ENCODE measurements at regions not wholly inside any gene's neighbourhood (a gene's known extent, or its start where the extent isn't known, plus 50 kb on each side); places are given as distances from the start of the nearest gene placed in this dataset.

- no TSS peak for BruUV-seq (replicated peaks)
- peak; percentile 87 for TF ChIP-seq NFIC (IDR thresholded peaks at IDR 0.05)
- TF ChIP-seq NFIX (CRISPR knock-in tag; IDR thresholded peaks at IDR 0.05; ENCODE audit: low read depth), result peak; percentile 59; the same call in 1 of the 2 replicates
- TF ChIP-seq PRMT5 (CRISPR knock-in tag; IDR thresholded peaks at IDR 0.05), result no peak
- H3K4me2 ChIP-seq (ENCODE audit: insufficient read depth, low read length), result no peak overlapping the region
- H3K79me2 ChIP-seq (ENCODE audit: control insufficient read depth, insufficient read depth, low read length), result no peaks in the 10 kb centered on the region
- no peak overlapping the region for H2AFZ ChIP-seq (ENCODE audit: low read depth, low read length)
- no peak overlapping the region for H3K4me3 ChIP-seq
- H3K9me3 ChIP-seq (replicated peaks; ENCODE audit: control insufficient read depth, insufficient read depth, low read depth, low read length), result no peaks in the 10 kb centered on the region
- in situ Hi-C loops (cut with MboI) (no loop called here), intact Hi-C loops (cut with micrococcal nuclease) (no loop called here)
- H4K20me1 ChIP-seq (replicated peaks; ENCODE audit: control insufficient read depth, insufficient read depth, low read length), result no peaks in the 10 kb centered on the region
- no peaks in the 10 kb centered on the region for H3K4me1 ChIP-seq (replicated peaks in 1 of 2; ENCODE audit: control insufficient read depth in 2 of 2, insufficient read depth in 2 of 2, low read length in 2 of 2)
- FAIRE-seq, result no peak
- POLR2A ChIA-PET, result no interaction called here
- H3K27ac ChIP-seq (ENCODE audit: extremely low read depth, low read depth, low read length), result no peak overlapping the region
- no peak overlapping the region for H3K9ac ChIP-seq (ENCODE audit: insufficient read depth in 1 of 2, low read depth in 2 of 2, low read length in 2 of 2)
- ATAC-seq, result no peak
- WGBS (ENCODE audit: insufficient coverage, low coverage, missing lambda C conversion rate), result 0% methylated on average over 3 of the region's 3 CpGs
- DNase-seq (ENCODE audit: extremely low read depth in 1 of 4, low spot score in 3 of 4), result no peak
- H3K9me1 ChIP-seq (ENCODE audit: control insufficient read depth, insufficient read depth, low read length), result no peaks in the 10 kb centered on the region
- CTCF ChIA-PET (ENCODE audit: low intra/inter-chr PET ratio), result no interaction called here
- H3K36me3 ChIP-seq (ENCODE audit: control insufficient read depth, insufficient read depth, low read length), result no peaks in the 10 kb centered on the region
- no peaks in the 10 kb centered on the region for H3K27me3 ChIP-seq (ENCODE audit: control insufficient read depth in 2 of 2, insufficient read depth in 2 of 2, low read length in 2 of 2)
These were observed 588.0 kb upstream of the MGMT start for GRCh38 chr10:128879030-128879429.

DNA sequence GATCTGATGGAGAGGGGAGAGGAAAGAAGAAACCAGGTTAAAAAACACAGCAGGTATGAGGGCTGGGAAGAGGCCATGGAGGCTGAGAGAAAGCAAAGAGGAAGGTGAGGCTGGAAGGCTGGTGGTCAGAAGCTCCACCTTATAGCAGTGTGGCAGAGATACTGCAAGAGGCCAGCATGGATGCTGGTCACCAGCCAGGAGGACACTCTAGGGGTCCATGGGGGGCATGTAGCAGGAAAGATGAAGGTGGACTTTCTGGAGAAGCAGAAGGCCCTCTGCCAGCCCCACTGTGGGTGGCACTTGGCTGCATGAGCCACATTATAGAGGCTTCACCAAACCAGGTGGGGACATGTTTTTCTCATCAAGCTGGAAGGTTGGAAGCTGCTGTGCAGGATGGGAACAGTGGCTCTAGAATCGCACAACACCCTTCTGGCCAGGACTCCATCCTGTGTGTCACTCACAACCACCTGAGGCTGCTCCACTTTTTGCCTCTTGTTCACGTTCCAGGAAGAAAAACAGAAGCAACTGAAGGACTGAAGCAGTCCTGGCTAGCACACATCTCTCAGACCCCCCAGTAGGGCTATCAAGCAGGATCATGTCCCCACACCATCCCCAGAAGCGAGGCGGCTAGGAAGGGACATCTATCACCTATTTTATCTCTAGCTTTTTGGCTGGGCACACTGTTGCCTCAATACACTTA lies 587.5 kb upstream of the MGMT start:
- H3K9ac ChIP-seq (ENCODE audit: insufficient read depth in 1 of 2, low read depth in 2 of 2, low read length in 2 of 2), result no peak overlapping the region
- no peak overlapping the region for H2AFZ ChIP-seq (ENCODE audit: low read depth, low read length)
- BruUV-seq (replicated peaks), result no TSS peak
- DNase-seq (ENCODE audit: extremely low read depth in 1 of 4, low spot score in 3 of 4) (no peak), FAIRE-seq (no peak), ATAC-seq (no peak)
- CTCF ChIA-PET (ENCODE audit: low intra/inter-chr PET ratio), result no interaction called here
- no peak overlapping the region for H3K4me3 ChIP-seq
- no peaks in the 10 kb centered on the region for H4K20me1 ChIP-seq (replicated peaks; ENCODE audit: control insufficient read depth, insufficient read depth, low read length)
- intact Hi-C loops (cut with micrococcal nuclease), result no loop called here
- no peaks in the 10 kb centered on the region for H3K4me1 ChIP-seq (replicated peaks in 1 of 2; ENCODE audit: control insufficient read depth in 2 of 2, insufficient read depth in 2 of 2, low read length in 2 of 2)
- H3K4me2 ChIP-seq (ENCODE audit: insufficient read depth, low read length), result no peak overlapping the region
- no peaks in the 10 kb centered on the region for H3K9me1 ChIP-seq (ENCODE audit: control insufficient read depth, insufficient read depth, low read length)
- H3K36me3 ChIP-seq (ENCODE audit: control insufficient read depth, insufficient read depth, low read length), result no peaks in the 10 kb centered on the region
- H3K27me3 ChIP-seq (ENCODE audit: control insufficient read depth in 2 of 2, insufficient read depth in 2 of 2, low read length in 2 of 2), result no peaks in the 10 kb centered on the region
- H3K9me3 ChIP-seq (replicated peaks; ENCODE audit: control insufficient read depth, insufficient read depth, low read depth, low read length), result no peaks in the 10 kb centered on the region
- WGBS (ENCODE audit: insufficient coverage, low coverage, missing lambda C conversion rate), result 0% methylated on average over 4 of the region's 4 CpGs
- POLR2A ChIA-PET, result no interaction called here
- in situ Hi-C loops (cut with MboI), result no loop called here
- H3K27ac ChIP-seq (ENCODE audit: extremely low read depth, low read depth, low read length), result no peak overlapping the region
- no peaks in the 10 kb centered on the region for H3K79me2 ChIP-seq (ENCODE audit: control insufficient read depth, insufficient read depth, low read length)
- TF ChIP-seq MYNN (IDR thresholded peaks at IDR 0.05), result no peak
- TF ChIP-seq MYNN (CRISPR knock-in tag; IDR thresholded peaks at IDR 0.05), result no peak
- TF ChIP-seq MXI1 (IDR thresholded peaks at IDR 0.05; ENCODE audit: low read depth, low read length), result no peak
- TF ChIP-seq ZFP30 (CRISPR knock-in tag; IDR thresholded peaks at IDR 0.05; ENCODE audit: borderline replicate concordance), result no peak
- TF ChIP-seq, protein P1, sequence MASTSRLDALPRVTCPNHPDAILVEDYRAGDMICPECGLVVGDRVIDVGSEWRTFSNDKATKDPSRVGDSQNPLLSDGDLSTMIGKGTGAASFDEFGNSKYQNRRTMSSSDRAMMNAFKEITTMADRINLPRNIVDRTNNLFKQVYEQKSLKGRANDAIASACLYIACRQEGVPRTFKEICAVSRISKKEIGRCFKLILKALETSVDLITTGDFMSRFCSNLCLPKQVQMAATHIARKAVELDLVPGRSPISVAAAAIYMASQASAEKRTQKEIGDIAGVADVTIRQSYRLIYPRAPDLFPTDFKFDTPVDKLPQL (IDR thresholded peaks at IDR 0.05; ENCODE audit: extremely low read depth, insufficient read length), result no peak

Data from K562 (cell line).